SJCRH30 (cell line): ENCODE measurements at regions not wholly inside any gene's neighbourhood (a gene's known extent, or its start where the extent isn't known, plus 50 kb on each side); places are given as distances from the start of the nearest gene placed in this dataset.

ENCODE experiments used
- DNase-seq, 2 experiments: peaks; one replicate each; pipeline ENCODE4 v3.0.0-alpha.2; 2015 to 2020
- H3K27ac ChIP-seq: fragments of 250-450 bp; sonication (Bioruptor Pico); 2 replicates; pipeline ENCODE4 v1.5.1; 2020; ENCODE audit warnings: mild to moderate bottlenecking, moderate library complexity
- H3K27me3 ChIP-seq: fragments of 250-450 bp; sonication (Bioruptor Pico); 2 replicates; pipeline ENCODE4 v1.5.1; 2020; ENCODE audit warnings: mild to moderate bottlenecking, moderate library complexity
- H3K36me3 ChIP-seq: fragments of 250-450 bp; sonication (Bioruptor Pico); 2 replicates; pipeline ENCODE4 v1.5.1; 2020; ENCODE audit warnings: mild to moderate bottlenecking, moderate library complexity
- H3K4me1 ChIP-seq: fragments of 250-450 bp; sonication (Bioruptor Pico); 2 replicates; pipeline ENCODE4 v1.5.1; 2020; ENCODE audit warnings: mild to moderate bottlenecking, moderate library complexity
- H3K4me3 ChIP-seq: fragments of 250-450 bp; sonication (Bioruptor Pico); 2 replicates; pipeline ENCODE4 v1.5.1; 2020; ENCODE audit warnings: mild to moderate bottlenecking, moderate library complexity
- H3K9me3 ChIP-seq: fragments of 250-450 bp; sonication (Bioruptor Pico); replicated peaks from 2 replicates; pipeline ENCODE4 v1.5.1; 2020; ENCODE audit warnings: mild to moderate bottlenecking, moderate library complexity

DNA sequence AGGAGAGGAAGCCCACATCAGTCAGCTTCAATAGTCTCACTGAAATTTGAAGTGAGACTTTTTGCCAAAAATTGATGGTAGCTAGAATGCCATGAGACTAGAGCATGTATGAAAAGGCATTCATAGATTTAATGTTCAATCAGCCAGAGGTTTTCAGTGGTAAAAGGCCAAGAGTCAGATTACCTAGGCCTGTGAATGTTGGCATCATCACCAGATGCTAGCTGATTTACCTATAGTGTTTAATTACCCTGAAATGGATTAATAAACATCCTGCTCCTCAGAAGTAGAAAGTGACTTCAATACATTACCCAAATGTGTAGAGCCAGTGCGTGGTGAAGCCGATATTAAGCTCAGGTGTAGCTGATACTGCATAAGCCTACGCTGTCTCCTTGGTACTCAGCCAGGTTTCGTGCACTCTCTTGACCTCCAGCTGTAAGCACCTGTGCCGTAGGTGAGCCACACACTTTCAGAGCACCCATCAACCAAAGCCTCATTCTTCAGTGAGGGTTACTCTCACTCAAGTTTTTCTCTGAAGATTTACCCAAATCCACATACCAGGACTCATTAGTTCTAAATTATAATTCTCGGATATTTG lies 1140.3 kb upstream of the SLC10A2 start:
- H3K4me1 ChIP-seq: no peaks in the 10 kb centered on the region
- no peaks in the 10 kb centered on the region for H3K27me3 ChIP-seq
- no peak overlapping the region for H3K4me3 ChIP-seq
- no peaks in the 10 kb centered on the region for H3K36me3 ChIP-seq
- no peak overlapping the region for H3K27ac ChIP-seq
- DNase-seq: no peak
- H3K9me3 ChIP-seq: no peaks in the 10 kb centered on the region

DNA sequence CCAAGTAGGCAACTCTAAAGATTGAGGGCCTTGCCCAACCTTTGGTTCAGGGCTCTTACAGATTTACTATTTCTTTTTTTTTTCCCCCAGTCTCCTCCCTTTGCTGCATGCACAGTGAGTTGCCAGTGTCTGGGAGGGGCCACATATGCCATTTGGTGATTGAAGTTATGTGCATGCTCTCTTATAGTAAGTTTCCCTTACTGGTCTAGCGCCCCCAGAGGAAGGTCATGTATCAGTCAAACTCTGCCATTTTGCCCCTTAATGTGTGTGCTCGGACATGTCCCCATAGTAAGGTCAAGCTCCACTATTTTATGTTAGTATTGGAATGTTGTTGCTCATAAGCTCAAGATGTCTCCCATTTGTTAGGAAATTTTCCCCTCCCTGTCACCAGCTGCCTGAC lies 1138.0 kb upstream of the SLC10A2 start:
- Histone ChIP-seq H3K27ac (no peak overlapping the region), H3K27me3 (no peaks in the 10 kb centered on the region), H3K4me1 (peaks cover 7% of the 10 kb centered on the region), H3K36me3 (no peaks in the 10 kb centered on the region), H3K4me3 (no peak overlapping the region), H3K9me3 (no peaks in the 10 kb centered on the region)
- no peak for DNase-seq

DNA sequence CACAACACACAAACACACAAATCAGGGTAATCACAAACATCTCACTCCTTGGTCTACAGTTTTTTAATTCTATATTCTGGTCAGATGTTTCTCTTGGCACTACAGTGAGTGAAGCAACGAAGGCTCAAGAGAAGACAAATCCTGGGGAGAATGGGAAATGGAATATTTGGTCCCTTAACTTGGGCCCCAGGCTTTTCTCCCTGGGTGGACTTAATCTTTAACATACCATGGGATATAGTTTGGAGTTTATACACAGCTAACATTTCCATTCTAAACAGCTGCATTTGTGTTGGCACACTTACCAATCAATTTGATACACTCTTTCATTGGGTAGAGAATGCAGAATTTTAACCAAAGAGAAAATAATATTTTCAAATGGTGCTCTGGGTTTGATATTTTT lies 1132.6 kb upstream of the SLC10A2 start:
- H3K9me3 ChIP-seq: no peaks in the 10 kb centered on the region
- no peak overlapping the region for H3K4me3 ChIP-seq
- H3K27ac ChIP-seq: peak overlapping the region; percentile 95
- H3K36me3 ChIP-seq: no peaks in the 10 kb centered on the region
- DNase-seq: peak; percentile 65 to 89
- H3K4me1 ChIP-seq: peaks cover 23% of the 10 kb centered on the region
- H3K27me3 ChIP-seq: no peaks in the 10 kb centered on the region

DNA sequence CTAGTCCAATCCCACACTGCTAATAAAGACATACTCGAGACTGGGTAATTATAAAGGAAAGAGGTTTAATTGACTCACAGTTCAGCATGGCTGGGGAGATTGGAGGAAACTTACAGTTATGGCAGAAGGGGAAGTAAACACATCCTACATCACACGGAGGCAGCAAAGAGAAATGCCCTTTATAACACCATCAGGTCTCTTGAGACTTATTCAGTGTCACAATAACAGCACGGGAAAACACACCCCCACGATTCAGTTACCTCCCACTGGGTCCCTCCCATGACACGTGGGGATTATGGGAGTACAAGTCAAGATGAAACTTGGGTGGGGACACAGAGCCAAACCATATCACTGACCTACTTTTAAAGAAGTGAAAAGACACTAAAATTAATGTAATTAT lies 1130.4 kb upstream of the SLC10A2 start:
- H3K27me3 ChIP-seq: no peaks in the 10 kb centered on the region
- H3K4me1 ChIP-seq: peaks cover 23% of the 10 kb centered on the region
- H3K4me3 ChIP-seq: no peak overlapping the region
- no peak for DNase-seq
- H3K36me3 ChIP-seq: no peaks in the 10 kb centered on the region
- H3K27ac ChIP-seq: no peak overlapping the region
- no peaks in the 10 kb centered on the region for H3K9me3 ChIP-seq

DNA sequence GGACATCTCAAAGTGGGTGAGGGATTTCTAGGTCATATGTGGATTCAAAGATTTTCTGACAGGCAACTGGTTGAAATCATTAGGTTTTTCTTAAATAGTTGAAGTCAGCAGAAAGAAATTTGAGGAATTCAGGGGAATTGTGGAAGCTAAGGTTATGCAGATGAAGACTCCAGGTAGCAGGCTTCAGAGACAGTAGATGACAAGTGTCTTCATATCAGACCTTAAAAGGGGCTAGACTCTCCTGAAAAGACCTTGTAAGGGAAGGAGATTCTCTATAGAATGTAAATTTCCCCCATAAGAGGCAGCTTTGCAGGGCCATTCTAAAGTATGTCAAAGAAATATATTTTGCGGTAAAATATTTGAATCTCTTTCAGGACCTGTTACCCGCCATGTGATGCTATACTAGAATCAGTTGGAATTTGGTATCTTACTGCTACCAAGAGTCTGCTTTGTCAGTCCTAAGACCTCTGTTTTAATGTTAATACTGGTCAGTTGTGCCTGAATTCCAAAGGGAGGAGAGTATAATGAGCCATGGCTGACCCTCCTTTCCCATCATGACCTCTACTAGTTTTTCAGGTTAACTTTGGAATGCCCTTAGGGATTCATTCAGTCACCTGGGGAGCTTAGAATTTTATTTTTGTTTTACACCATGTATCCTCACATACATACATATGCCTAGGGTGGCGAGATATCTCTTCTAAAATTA lies 1115.5 kb upstream of the SLC10A2 start:
- no peaks in the 10 kb centered on the region for H3K4me1 ChIP-seq
- H3K4me3 ChIP-seq: no peak overlapping the region
- no peak for DNase-seq
- no peaks in the 10 kb centered on the region for H3K27me3 ChIP-seq
- H3K9me3 ChIP-seq: no peaks in the 10 kb centered on the region
- no peak overlapping the region for H3K27ac ChIP-seq
- no peaks in the 10 kb centered on the region for H3K36me3 ChIP-seq

DNA sequence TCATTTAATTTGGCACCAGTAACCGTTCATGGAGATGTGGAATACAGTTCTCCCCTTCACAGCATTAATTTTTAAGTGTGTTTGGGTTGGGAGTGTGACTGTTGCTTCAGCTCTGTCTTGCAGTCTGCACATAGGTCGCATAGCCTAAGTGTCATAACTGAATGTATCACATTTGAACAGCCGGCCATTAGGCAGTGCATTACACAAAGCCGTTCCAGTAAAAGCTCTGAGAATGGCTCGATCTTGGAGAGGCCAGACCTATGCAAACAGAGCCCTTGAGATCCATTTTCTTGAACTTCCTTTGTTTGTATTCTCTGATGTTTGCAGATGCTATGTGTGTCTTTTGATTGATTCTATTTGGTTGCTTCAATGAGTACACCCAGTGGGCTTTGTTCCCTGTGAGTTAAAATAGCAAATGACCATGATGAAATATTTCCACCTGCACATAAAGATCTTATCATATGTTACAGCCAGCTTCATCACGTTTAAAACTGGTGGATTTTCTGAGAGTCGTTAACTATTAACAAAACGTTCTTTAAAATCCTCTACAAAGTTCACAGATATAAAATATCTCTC lies 1104.9 kb upstream of the SLC10A2 start:
- Histone ChIP-seq H3K27ac (no peak overlapping the region), H3K4me3 (no peak overlapping the region), H3K36me3 (no peaks in the 10 kb centered on the region), H3K27me3 (no peaks in the 10 kb centered on the region), H3K4me1 (peaks cover 12% of the 10 kb centered on the region), H3K9me3 (no peaks in the 10 kb centered on the region)
- no peak for DNase-seq

DNA sequence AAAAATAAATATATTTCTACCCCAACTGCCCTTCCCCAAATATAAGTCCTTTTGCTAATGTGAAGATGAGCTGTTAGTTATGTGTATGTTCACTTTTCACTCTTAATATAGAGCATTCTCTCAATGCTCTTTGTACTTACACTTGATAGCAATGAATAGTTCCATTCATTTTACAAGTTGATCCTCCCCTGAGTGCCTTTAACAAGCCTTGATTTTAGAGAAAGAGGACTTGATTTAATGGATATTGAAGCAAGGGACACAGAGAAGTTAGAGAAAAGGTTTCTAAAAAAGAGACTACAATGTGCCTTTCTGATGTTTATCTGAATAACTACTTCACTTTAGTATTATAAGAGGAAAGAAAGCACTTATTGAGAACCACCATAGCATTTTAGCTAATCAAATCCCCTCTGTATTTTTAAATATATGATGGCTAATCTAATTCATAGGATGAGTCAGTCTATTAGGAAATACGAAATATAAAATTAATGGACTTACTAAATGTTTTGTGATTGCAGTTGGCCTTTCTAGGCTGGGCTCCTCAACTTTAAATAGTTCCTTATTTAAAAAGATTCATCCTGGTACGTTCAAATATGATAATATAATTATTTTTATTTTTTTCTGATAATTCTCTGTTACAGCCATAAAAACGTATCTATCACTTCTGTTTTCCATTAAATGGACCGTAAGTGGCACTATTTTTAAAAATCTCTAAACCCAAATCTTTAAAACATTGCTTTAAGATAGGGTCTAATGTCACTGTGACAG lies 1097.8 kb upstream of the SLC10A2 start:
- Histone ChIP-seq H3K4me1 (peaks cover under 1% of the 10 kb centered on the region; the same call in 1 of the 2 replicates), H3K36me3 (no peaks in the 10 kb centered on the region), H3K27ac (no peak overlapping the region), H3K27me3 (no peaks in the 10 kb centered on the region), H3K9me3 (no peaks in the 10 kb centered on the region), H3K4me3 (no peak overlapping the region)
- no peak for DNase-seq

DNA sequence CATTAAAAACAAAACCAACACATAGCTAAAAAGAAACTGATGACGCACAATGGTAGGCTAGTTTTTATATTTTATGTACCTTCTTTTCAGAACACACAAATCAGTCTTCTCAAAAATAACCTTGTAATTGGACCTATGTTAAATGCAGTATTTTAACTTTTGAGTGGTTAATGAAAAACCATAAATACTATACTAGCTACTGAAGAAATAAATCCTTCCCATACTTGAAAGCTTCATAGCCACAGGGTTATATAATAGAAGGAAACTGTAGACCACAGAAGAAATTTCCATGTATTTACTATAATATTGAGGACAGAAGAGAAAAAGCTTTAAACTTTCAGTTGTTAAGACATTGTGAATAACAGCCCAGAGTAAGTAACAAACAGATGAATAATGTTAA lies 1094.3 kb upstream of the SLC10A2 start:
- H3K4me3 ChIP-seq: no peak overlapping the region
- no peak for DNase-seq
- H3K9me3 ChIP-seq: no peaks in the 10 kb centered on the region
- no peaks in the 10 kb centered on the region for H3K27me3 ChIP-seq
- no peak overlapping the region for H3K27ac ChIP-seq
- no peaks in the 10 kb centered on the region for H3K4me1 ChIP-seq
- no peaks in the 10 kb centered on the region for H3K36me3 ChIP-seq

DNA sequence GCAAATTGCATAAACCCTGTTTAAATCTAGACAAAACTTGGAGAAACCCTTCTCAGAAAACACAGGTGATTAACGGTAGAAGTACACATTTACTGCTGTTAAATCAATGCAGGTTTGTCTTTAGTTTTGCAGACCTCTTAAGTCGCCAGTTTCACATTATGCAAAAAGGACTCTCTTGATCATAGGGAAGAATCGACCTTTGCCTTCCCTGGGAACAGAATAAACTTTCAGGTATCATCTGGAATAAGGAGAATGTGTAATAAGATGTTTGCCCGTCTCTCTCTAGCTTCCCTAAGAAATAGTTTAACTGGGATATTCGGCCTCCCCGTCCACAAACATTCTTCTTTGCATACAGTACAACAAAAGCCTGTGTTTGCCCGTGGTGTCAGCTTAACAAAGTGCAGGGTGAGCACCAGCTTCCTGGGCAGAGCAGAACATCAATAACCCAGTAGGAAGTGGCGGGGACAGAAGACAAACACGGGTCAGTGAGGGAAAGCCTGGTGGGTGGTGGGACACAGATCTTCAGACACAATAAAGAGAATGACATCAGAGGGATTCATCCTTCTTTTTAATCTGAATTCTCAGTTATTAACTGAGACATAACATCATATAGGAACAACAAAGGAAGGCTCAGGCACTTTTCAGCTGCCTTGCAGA lies 1077.7 kb upstream of the SLC10A2 start:
- no peak for DNase-seq
- Histone ChIP-seq H3K4me1 (no peaks in the 10 kb centered on the region), H3K36me3 (no peaks in the 10 kb centered on the region), H3K4me3 (no peak overlapping the region), H3K9me3 (no peaks in the 10 kb centered on the region), H3K27ac (no peak overlapping the region), H3K27me3 (no peaks in the 10 kb centered on the region)

DNA sequence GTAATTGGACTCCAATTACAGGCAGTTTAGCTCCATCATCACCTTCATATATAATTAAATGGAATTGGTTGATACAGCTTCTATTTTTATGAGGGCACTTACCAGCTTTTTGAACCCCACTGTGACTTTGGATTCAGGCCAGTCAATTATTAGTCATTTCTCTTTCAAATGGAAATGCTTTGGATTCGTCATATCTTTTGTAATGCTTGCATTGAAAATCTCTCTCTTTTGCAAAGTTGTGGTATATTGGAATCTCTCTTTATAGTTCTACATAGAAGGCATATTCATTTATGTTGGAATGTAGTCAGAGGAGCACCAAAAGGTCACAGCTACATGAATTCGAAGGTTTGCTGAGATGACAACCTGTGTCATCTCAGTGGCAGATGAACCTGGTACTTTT lies 1074.3 kb upstream of the SLC10A2 start:
- DNase-seq: no peak
- H3K27me3 ChIP-seq: no peaks in the 10 kb centered on the region
- H3K4me1 ChIP-seq: no peaks in the 10 kb centered on the region
- no peak overlapping the region for H3K27ac ChIP-seq
- H3K36me3 ChIP-seq: no peaks in the 10 kb centered on the region
- no peak overlapping the region for H3K4me3 ChIP-seq
- H3K9me3 ChIP-seq: no peaks in the 10 kb centered on the region

DNA sequence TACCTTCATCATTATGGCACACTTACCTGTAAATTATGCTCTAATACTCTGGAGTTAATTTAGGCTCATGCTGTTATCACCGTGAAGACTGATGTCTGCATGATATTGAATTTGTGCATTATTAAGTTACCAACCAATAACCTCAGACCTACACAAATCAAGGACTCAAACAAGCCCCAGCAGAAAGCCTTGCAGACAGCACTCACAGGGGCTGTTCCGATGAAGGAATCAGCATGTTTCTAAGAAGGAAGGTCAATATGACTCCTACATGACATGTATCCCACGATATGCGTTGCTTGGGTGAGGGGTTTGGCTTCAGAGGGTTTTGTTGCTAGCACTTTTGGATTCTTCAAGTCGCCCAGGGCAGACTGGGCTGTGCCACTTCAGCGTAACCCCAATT lies 1071.2 kb upstream of the SLC10A2 start:
- H3K36me3 ChIP-seq: no peaks in the 10 kb centered on the region
- DNase-seq: no peak
- H3K27me3 ChIP-seq: no peaks in the 10 kb centered on the region
- no peaks in the 10 kb centered on the region for H3K4me1 ChIP-seq
- no peaks in the 10 kb centered on the region for H3K9me3 ChIP-seq
- H3K27ac ChIP-seq: no peak overlapping the region
- no peak overlapping the region for H3K4me3 ChIP-seq

DNA sequence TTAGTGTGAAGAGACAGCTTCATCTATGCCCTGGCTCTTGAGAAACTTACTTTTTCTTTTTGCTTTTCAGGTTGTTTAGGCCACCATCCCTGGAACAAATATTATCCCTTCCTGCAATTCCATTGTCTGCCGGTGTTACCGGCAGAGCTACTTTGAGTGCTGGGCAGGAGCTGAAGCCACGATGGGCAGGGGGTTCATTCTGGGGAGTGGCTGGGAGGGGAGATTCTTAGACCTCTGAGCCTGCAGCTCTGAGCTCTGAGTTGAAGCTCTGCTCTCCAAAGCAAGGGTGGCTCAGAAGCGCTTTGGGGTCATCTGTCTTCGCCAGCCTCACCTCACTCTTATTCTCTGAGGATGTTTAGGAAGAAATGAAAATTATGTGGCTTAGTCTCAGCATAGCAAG lies 1066.6 kb upstream of the SLC10A2 start:
- H3K36me3 ChIP-seq: no peaks in the 10 kb centered on the region
- no peak overlapping the region for H3K4me3 ChIP-seq
- DNase-seq: no peak
- no peak overlapping the region for H3K27ac ChIP-seq
- no peaks in the 10 kb centered on the region for H3K27me3 ChIP-seq
- no peaks in the 10 kb centered on the region for H3K4me1 ChIP-seq
- no peaks in the 10 kb centered on the region for H3K9me3 ChIP-seq

DNA sequence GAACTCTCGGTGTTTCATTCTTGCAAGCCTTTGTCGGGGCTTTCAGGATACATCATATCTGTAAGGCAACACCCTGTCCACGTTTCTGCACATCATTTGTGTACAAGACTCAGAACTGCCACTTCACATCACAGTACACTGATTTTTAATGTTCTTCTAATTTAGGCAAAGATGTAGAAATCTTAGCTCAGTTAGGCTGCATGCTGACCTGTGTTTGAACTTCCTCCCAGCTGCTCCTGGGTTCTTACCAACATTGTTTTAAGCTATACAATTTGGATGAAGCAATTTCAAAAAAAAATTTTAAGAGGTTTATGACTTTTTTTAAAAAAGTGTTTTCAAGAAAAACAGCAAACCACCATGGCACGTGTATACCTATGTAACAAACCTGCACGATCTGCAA lies 1047.9 kb upstream of the SLC10A2 start:
- H3K36me3 ChIP-seq: no peaks in the 10 kb centered on the region
- H3K9me3 ChIP-seq: no peaks in the 10 kb centered on the region
- H3K4me1 ChIP-seq: no peaks in the 10 kb centered on the region
- H3K4me3 ChIP-seq: no peak overlapping the region
- no peak overlapping the region for H3K27ac ChIP-seq
- peak in 1 of 2 experiments; percentile 6 for DNase-seq
- no peaks in the 10 kb centered on the region for H3K27me3 ChIP-seq

DNA sequence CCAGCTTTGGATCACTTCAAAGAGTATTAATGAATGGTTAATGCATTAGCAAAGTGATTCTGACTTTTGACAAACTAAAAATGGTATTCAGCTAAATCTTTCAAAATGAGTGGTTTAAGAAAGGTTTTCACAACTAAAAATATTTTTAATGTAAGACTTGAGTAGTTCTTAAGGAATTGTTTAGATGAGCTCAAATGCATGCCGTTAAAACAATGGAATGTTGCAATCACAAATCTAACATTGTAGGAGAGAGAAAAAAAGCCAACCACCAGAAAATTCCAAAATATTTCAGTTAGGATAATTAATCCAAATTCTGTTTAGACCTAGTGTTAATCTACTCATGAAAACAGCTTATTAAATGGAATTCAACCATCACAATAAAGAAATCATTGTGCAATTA lies 1044.8 kb upstream of the SLC10A2 start:
- no peaks in the 10 kb centered on the region for H3K27me3 ChIP-seq
- H3K27ac ChIP-seq: no peak overlapping the region
- H3K4me1 ChIP-seq: no peaks in the 10 kb centered on the region

More for the DNA sequence above, 1044.8 kb upstream of the SLC10A2 start:
- Histone ChIP-seq H3K9me3 (no peaks in the 10 kb centered on the region), H3K36me3 (no peaks in the 10 kb centered on the region), H3K4me3 (no peak overlapping the region)
- no peak for DNase-seq
